Fibroblast of lung (primary cell): ENCODE measurements at regions not wholly inside any gene's neighbourhood (a gene's known extent, or its start where the extent isn't known, plus 50 kb on each side); places are given as distances from the start of the nearest gene placed in this dataset.

Source experiments
- CTCF ChIP-seq, 2 donors: IDR thresholded peaks in 1 of 2; conservative IDR thresholded peaks in 1 of 2; 1 replicate in 1 of 2; 2 replicates in 1 of 2; pipeline ENCODE4 v1.5.1; 2011 to 2012; ENCODE audit warnings: low read length in 2 of 2, control low read depth in 1 of 2, inconsistent platforms in 1 of 2, low read depth in 1 of 2, mild to moderate bottlenecking in 1 of 2
- EZH2 ChIP-seq: IDR thresholded peaks from 2 replicates; pipeline ENCODE4 v1.5.1; 2012; ENCODE audit warnings: low read length, control low read depth, mild to moderate bottlenecking; ENCODE audit errors: missing control alignments

- TF ChIP-seq CTCF (conservative IDR thresholded peaks at IDR 0.05 in 1 of 2, IDR thresholded peaks at IDR 0.05 in 1 of 2; ENCODE audit: low read depth in 1 of 2, low read length in 2 of 2) (no peak), EZH2 (no peak)
Measured at GRCh38 chr10:112887968-112888367, 62.1 kb upstream of the TCF7L2 start.
